Hepatocyte (in vitro differentiated cells): ENCODE measurements at regions not wholly inside any gene's neighbourhood (a gene's known extent, or its start where the extent isn't known, plus 50 kb on each side); places are given as distances from the start of the nearest gene placed in this dataset.

ENCODE experiments used
- CTCF ChIP-seq: fragments of 200-600 bp; sonication (generic); IDR thresholded peaks from 2 replicates; pipeline ENCODE4 v1.5.1; 2016; ENCODE audit warnings: antibody characterized with exemption, mild to moderate bottlenecking; ENCODE audit not compliant: poor library complexity
- EZH2 ChIP-seq: fragments of 200-600 bp; sonication (generic); IDR thresholded peaks from 2 replicates; pipeline ENCODE4 v1.6.1; 2016; ENCODE audit warnings: antibody characterized with exemption, mild to moderate bottlenecking, borderline replicate concordance

GRCh38 chr11:29826878-29827277 is 190.0 kb downstream of the KCNA4 start:
- TF ChIP-seq CTCF (no peak), EZH2 (no peak)
